ENCODE measurements at regions not wholly inside any gene's neighbourhood (a gene's known extent, or its start where the extent isn't known, plus 50 kb on each side); places are given as distances from the start of the nearest gene placed in this dataset.
A peak's percentile ranks its signal among the peaks of the same experiment; 100 is the strongest.
"Not testable (repeated sequence)": the region's sequence is repeated elsewhere in the genome, so short reads cannot be mapped to it uniquely, and the experiment has no call there.

DNA sequence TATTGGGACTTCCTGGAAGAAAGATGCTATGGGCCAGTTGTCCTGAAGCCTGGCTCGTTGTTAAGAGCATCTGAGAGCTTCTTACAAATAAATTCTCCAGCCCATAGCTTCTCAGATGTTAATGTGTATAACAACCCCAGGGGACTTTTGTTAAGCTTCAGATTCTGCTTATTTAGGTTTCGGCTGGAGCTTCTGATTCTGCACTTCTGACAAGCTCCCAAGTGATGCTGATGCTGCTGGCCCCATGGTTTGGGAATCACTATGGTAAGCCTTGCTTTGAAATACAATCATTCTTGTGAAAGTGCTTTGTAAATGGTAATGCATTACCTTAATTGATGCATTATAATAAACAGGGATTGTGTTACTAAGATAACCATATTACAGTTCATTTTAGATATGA is 281.8 kb upstream of the PLD5 start:
- Mint-ChIP-seq H3K27me3 (no peaks in the 10 kb centered on the region), H3K4me1 (no peaks in the 10 kb centered on the region), H3K36me3 (no peaks in the 10 kb centered on the region), H3K27ac (no peak overlapping the region), H3K4me3 (no peak overlapping the region), H3K9me3 (peaks cover 0 to 2% (median 0%) of the 10 kb centered on the region in 3 donors)

DNA sequence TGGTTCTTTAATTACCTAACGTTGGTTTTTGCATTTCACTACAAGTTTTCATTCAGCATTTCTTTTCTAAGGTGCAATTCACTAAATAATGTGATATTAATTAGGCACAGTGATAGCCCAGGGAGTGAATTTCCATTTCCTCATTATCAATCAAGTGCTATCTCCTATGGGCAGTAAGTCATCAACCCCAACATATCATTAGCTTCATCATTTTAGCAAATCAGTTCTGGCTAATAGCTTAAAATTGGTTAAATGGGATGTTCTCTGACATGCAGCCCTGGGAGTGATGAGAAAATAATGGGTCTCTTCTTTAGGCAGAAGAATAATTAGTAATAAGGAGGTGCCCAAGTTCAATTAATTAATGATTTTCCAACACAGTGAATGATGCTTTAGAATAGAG is 280.9 kb upstream of the PLD5 start:
- not testable (repeated sequence) for H3K4me1 Mint-ChIP-seq, H3K27ac Mint-ChIP-seq, H3K4me3 Mint-ChIP-seq, H3K27me3 Mint-ChIP-seq, H3K36me3 Mint-ChIP-seq, H3K9me3 Mint-ChIP-seq

DNA sequence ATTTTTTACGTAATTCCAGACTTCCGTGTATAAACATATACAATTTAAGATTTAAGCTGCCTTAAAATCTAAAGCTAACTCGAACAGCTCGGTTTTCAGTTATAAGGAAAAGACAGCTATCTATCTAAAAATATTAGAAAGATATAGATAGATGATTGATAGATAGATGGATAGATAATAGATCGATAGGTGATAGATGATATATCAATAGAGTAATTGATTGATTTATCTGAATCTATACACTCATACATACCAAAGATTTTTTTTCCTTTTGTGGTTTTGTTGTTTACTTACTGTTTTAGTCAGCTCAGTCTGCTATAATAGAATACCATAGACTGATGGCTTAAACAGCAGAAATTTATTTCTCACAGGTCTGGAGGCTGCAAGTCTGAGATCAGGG is 278.5 kb upstream of the PLD5 start:
- no peaks in the 10 kb centered on the region for H3K27me3 Mint-ChIP-seq
- H3K27ac Mint-ChIP-seq: no peak overlapping the region
- no peaks in the 10 kb centered on the region for H3K4me1 Mint-ChIP-seq
- no peak overlapping the region for H3K4me3 Mint-ChIP-seq
- no peaks in the 10 kb centered on the region for H3K36me3 Mint-ChIP-seq
- peaks cover 0 to under 1% (median 0%) of the 10 kb centered on the region in 3 donors for H3K9me3 Mint-ChIP-seq

DNA sequence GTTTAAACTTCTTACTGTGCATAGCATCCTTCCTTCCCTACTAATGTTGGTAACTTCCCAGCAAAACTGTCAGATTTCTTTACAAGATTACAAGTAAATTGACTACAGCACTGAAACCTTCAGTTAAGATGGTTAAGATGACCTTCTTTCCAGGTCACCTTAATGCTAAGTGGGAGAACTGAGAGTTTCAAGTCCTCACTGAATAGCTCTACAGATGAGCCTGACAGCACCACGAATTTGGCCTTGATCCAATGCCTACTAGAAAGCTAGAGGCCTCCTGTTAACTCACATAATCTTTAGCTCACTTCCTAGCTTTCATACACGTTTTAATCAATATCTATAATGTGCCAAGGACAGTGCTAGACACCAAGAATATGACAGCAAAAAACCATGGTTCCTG is 276.0 kb upstream of the PLD5 start:
- no peaks in the 10 kb centered on the region for H3K36me3 Mint-ChIP-seq
- H3K27ac Mint-ChIP-seq: no peak overlapping the region
- no peak overlapping the region for H3K4me3 Mint-ChIP-seq
- H3K9me3 Mint-ChIP-seq: no peaks in the 10 kb centered on the region
- no peaks in the 10 kb centered on the region for H3K4me1 Mint-ChIP-seq
- no peaks in the 10 kb centered on the region for H3K27me3 Mint-ChIP-seq

DNA sequence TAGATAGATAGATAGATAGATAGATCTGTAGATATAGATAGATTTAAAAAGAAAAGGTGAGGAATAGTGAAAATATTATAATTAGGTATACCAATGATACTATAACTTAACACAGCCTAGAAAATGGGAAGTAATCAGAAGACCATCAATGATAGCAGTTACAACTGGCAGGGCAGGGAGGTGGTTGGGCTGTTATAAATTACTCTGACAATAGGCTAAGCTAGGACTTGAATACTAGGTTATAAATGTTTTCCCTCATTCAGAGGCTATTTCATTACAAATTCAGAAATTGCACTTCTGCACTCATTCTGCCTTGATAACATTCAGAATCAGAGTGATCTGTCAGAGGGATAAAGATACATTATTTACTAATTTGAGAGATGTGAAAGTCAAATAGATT is 273.4 kb upstream of the PLD5 start:
- no peak overlapping the region for H3K27ac Mint-ChIP-seq
- no peaks in the 10 kb centered on the region for H3K36me3 Mint-ChIP-seq
- no peaks in the 10 kb centered on the region for H3K4me1 Mint-ChIP-seq
- no peaks in the 10 kb centered on the region for H3K9me3 Mint-ChIP-seq
- no peak overlapping the region for H3K4me3 Mint-ChIP-seq
- H3K27me3 Mint-ChIP-seq: no peaks in the 10 kb centered on the region

DNA sequence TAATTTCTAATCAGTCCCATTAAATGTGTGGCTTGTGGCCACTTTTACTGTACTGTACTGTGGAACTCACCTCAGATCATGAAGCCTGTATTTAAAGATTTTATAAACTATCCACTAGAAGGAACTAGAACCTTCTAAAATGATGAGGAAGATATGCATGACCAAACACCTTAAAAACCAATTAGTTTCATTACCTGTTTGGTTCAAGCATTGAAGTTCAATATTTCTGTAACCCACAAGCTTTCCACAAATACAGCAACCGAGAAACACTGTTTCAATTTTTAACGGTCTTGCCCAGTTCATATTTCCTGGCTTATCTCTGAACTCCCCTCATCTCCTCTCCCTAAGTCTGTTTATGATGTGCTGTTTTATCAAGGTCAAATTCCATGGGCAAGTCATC is 264.3 kb upstream of the PLD5 start:
- Mint-ChIP-seq H3K4me3 (peak overlapping the region in 3 of 4 donors; percentile 7 to 75 (median 58)), H3K27ac (peak overlapping the region; percentile 6 to 36 (median 13)), H3K9me3 (peaks cover 4 to 8% (median 5%) of the 10 kb centered on the region in 3 donors), H3K27me3 (no peaks in the 10 kb centered on the region), H3K4me1 (peaks cover 37 to 47% (median 43%) of the 10 kb centered on the region in 3 donors), H3K36me3 (peaks cover 2% of the 10 kb centered on the region)

DNA sequence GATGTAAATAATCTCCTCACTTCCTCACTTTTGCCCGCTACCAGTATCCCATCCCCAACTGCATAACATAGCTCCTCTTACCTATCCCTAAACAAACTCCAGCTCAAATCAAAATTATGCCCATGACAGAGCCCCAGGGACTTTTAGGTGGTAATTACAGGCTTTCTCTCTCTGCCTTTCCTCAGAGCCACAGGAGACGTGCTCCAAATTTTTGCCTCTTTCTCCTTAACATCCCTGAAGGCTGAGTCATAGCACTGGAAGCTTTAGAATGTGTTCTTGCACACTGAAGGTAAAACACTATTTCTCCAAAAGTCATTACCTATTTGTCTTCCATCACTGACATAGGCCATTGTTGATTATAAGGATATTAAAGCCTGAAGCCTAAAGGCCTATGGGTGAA is 263.5 kb upstream of the PLD5 start:
- H3K27me3 Mint-ChIP-seq: no peaks in the 10 kb centered on the region
- peak overlapping the region in 1 of 4 donors; percentile 58 for H3K4me3 Mint-ChIP-seq
- no peak overlapping the region for H3K27ac Mint-ChIP-seq
- H3K4me1 Mint-ChIP-seq: peaks cover 40 to 48% (median 45%) of the 10 kb centered on the region in 3 donors
- H3K9me3 Mint-ChIP-seq: peaks cover 5 to 8% (median 5%) of the 10 kb centered on the region in 3 donors
- H3K36me3 Mint-ChIP-seq: peaks cover 2% of the 10 kb centered on the region

DNA sequence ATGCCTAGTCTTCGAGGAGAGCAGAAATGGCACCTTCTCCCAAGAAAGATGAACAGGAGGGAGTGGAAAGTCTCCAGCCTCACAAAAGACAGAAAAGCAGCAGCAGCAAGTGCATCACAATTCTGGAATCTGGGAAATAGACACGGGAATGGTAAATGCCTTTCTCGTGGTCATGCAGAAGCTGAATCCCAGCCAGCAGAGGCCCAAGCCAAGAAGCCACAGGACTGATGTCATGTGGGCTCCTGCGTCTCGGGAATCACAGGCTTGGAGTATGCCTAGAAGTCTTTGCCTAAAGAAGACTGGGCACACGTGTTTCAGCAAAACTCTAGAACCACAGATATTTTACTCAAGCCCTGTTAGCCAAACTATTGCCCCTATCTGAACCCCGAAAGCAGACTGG is 260.3 kb upstream of the PLD5 start:
- Mint-ChIP-seq H3K9me3 (peaks cover 0 to 1% (median 0%) of the 10 kb centered on the region in 3 donors), H3K27ac (peak overlapping the region; percentile 79 to 92 (median 86)), H3K4me3 (peak overlapping the region in 3 of 4 donors; percentile 60 to 89 (median 84)), H3K27me3 (no peaks in the 10 kb centered on the region), H3K4me1 (peaks cover 38 to 42% (median 40%) of the 10 kb centered on the region in 3 donors), H3K36me3 (peaks cover 2% of the 10 kb centered on the region)

DNA sequence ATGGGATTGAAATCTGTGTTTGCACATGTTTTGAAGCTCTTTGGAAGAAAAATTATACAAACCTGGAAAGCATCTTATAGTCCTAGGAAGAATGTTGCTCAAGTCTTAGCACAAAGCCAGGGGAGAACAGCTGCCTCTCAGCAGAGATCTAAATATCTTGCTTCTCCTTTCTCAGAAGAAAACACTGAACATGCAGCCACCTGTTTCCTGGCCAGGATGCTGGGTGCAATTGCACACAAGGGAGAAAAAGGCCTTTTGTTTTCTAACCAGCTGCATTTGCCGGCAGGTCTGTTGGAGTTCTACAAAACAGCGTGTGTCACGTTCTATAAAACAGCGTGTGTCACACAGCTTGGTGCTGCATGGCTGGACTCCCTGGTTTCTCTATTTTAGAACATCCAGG is 259.6 kb upstream of the PLD5 start:
- Mint-ChIP-seq H3K4me3 (peak overlapping the region; percentile 12 to 89 (median 72)), H3K36me3 (peaks cover 2% of the 10 kb centered on the region), H3K4me1 (peaks cover 33 to 37% (median 34%) of the 10 kb centered on the region in 3 donors), H3K27me3 (no peaks in the 10 kb centered on the region), H3K27ac (peak overlapping the region; percentile 79 to 92 (median 86)), H3K9me3 (peaks cover 0 to 1% (median 0%) of the 10 kb centered on the region in 3 donors)

DNA sequence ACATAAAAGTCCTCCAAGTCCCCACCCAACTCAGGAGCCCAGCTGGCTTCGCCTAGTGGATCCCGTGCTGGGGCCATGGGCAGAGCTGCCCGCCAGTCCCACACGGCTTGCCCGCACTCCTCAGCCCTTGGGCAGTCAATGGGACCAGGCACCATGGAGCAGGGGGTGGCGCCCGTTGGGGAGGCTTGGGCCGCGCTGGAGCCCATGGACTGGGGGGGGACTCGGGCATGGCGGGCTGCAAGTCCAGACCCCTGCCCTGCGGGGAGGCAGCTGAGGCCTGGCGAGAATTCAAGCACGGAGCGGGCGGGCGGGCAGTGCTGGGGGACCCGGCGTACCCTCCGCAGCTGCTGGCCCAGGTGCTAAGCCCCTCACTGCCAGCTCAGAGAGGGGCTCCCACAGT is 249.8 kb upstream of the PLD5 start:
- Mint-ChIP-seq H3K36me3 (peaks cover 2% of the 10 kb centered on the region), H3K27me3 (no peaks in the 10 kb centered on the region)

DNA sequence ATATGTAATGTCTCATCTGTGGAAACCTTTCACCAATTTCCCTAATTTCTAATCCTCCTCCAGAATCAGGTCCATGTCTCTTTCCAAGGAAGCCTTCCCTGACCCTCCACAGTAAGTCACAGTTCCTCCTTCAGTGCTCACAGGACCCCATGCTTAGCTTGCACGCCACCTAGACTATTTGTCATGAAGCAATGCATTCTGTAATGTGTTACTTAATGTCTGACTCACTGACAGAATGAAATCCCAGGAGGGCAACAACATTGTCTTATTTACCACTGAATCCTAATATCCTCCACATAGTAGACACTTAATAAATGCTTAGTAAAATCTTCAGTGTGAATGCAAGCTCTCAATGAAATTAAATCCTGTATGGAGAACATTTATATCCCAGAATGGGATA is 245.9 kb upstream of the PLD5 start:
- H3K4me1 Mint-ChIP-seq: no peaks in the 10 kb centered on the region
- no peak overlapping the region for H3K27ac Mint-ChIP-seq
- peaks cover 0 to 7% (median 6%) of the 10 kb centered on the region in 3 donors for H3K9me3 Mint-ChIP-seq
- H3K4me3 Mint-ChIP-seq: no peak overlapping the region
- peaks cover 1% of the 10 kb centered on the region for H3K27me3 Mint-ChIP-seq
- peaks cover 2% of the 10 kb centered on the region for H3K36me3 Mint-ChIP-seq

More for the DNA sequence above, 249.8 kb upstream of the PLD5 start:
- Mint-ChIP-seq H3K4me1 (no peaks in the 10 kb centered on the region), H3K27ac (no peak overlapping the region), H3K4me3 (no peak overlapping the region), H3K9me3 (peaks cover 0 to 2% (median 0%) of the 10 kb centered on the region in 3 donors)

DNA sequence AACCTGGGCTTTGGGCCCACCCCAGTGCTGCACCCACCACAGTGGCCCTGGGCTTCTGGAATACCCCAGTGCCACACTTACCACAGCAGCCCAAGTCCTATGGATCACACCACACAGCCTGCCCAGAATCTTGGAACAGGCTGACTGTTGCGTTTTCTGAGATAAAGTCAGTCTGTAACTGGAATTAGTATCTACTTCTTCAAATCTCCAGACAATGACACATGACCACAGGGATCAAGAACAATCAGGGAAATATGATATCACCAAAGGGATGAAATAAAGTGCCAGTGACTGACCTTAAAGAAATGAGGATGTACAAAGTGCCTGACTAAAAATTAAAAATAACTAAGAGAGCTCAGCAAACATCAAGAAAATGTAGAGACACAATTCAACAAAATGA is 239.7 kb upstream of the PLD5 start:
- H3K4me1 Mint-ChIP-seq: no peaks in the 10 kb centered on the region
- no peaks in the 10 kb centered on the region for H3K36me3 Mint-ChIP-seq
- peaks cover 0 to 20% (median 9%) of the 10 kb centered on the region in 3 donors for H3K9me3 Mint-ChIP-seq
- peak overlapping the region in 1 of 3 donors; percentile 47 for H3K27ac Mint-ChIP-seq
- H3K27me3 Mint-ChIP-seq: peaks cover 1% of the 10 kb centered on the region
- no peak overlapping the region for H3K4me3 Mint-ChIP-seq

DNA sequence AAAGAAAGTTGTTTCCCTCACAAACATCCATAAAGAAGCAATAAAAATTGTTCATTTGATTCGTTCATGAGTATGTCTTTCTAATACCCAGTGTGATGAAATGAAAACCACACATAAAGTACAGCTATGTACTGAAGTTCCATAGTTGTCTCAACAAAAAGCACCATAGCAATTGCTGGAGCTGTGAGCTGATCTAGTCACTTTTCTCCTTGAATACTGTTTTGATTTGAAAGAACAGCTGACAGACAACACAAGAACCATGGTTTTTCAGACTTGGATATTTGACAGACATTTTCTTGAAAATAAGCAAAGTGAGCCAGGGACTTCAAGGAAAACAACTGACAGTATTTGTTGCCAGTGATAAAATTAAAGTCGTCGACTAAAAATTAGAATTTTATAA is 237.1 kb upstream of the PLD5 start:
- H3K4me1 Mint-ChIP-seq: peaks cover 0 to 3% (median 0%) of the 10 kb centered on the region in 3 donors

DNA sequence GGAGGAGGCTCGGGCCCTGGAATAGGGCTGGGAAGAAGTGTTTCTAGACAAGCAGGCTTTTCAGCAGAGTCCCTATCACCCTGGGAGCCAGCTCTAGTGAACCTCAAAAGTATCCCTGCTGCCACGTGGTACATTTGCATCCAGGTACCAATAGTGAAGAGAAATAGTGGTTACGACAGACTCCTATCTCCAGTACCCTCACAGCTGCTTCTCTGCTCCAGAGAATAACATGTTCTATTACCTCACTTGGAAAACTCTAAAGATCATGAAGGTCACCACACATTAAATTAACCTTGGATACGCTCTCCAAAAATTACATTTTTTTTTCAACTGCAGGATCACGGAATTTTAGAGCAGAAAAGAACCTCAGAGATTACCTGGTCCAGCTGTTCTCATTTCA is 230.4 kb upstream of the PLD5 start:
- Mint-ChIP-seq H3K4me1 (peaks cover 0 to 3% (median 0%) of the 10 kb centered on the region in 3 donors), H3K27me3 (no peaks in the 10 kb centered on the region), H3K27ac (no peak overlapping the region), H3K36me3 (peaks cover 1% of the 10 kb centered on the region), H3K4me3 (no peak overlapping the region), H3K9me3 (peaks cover 0 to 5% (median 0%) of the 10 kb centered on the region in 3 donors)

More for the DNA sequence above, 237.1 kb upstream of the PLD5 start:
- Mint-ChIP-seq H3K36me3 (no peaks in the 10 kb centered on the region), H3K4me3 (no peak overlapping the region), H3K27me3 (peaks cover 1% of the 10 kb centered on the region), H3K27ac (no peak overlapping the region), H3K9me3 (peaks cover 0 to 14% (median 13%) of the 10 kb centered on the region in 3 donors)

DNA sequence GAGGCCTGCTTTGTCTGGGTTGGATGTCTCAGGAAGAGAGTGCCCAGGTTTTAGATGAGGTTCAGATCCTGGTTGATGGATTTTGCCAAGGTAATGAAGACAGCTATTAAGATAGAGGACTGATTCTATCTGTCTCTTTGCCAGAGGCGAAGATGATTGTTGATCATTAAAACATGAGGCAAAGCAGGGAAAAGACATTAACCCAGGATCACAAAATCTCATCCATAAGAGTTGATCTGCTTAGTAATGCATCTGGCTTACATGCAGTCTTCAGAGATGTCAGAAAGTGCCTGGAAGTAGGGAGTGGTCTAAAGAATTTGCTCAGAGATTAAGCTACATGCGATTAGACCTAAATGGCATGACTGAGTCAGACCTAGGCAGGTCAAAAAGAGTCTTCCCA is 229.6 kb upstream of the PLD5 start:
- peaks cover 0 to 3% (median 0%) of the 10 kb centered on the region in 3 donors for H3K4me1 Mint-ChIP-seq
- H3K4me3 Mint-ChIP-seq: no peak overlapping the region
- H3K36me3 Mint-ChIP-seq: peaks cover 1% of the 10 kb centered on the region
- no peaks in the 10 kb centered on the region for H3K27me3 Mint-ChIP-seq
- H3K27ac Mint-ChIP-seq: no peak overlapping the region
- peaks cover 0 to 5% (median 2%) of the 10 kb centered on the region in 3 donors for H3K9me3 Mint-ChIP-seq

DNA sequence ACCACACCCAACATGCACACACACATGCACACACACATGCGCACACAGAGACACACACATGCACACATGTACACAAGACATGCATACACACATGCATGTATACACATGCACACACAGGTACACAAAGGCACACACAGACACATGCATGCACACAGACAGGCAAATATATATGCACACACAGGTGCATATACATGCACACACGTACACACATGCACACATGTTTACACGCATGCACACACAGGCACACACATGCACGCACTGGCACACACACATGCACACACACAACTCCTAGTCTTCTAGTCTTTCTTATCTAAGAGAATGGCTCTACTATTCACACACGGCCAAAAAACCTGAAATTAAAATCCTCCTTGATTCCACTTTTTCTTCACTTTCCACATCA is 222.7 kb upstream of the PLD5 start:
- H3K36me3 Mint-ChIP-seq: no peaks in the 10 kb centered on the region
- peak overlapping the region in 1 of 4 donors; percentile 36 for H3K4me3 Mint-ChIP-seq
- H3K4me1 Mint-ChIP-seq: peaks cover 0 to 2% (median 1%) of the 10 kb centered on the region in 3 donors
- H3K27ac Mint-ChIP-seq: no peak overlapping the region
- no peaks in the 10 kb centered on the region for H3K27me3 Mint-ChIP-seq
- H3K9me3 Mint-ChIP-seq: peaks cover 0 to 2% (median 0%) of the 10 kb centered on the region in 3 donors
